ENCODE measurements at regions not wholly inside any gene's neighbourhood (a gene's known extent, or its start where the extent isn't known, plus 50 kb on each side); places are given as distances from the start of the nearest gene placed in this dataset.

DNA sequence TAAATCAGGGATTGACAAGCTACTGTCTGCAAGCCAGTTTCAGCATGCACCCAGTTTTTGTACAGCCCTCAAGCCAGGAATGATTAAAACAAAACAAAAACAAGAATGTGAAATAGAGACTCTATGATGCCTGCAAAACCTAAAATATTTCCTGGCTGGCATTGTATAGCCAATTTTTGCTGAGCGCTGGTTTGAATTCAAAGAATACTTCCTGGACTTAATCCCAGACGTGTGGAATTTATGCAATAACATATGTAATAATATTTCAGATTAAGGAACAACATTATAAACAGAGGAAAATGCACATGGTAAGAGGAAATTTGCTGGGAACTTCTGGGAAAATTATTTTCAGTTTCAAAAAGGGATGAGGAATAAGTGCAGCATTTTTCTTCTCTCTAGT, 148.1 kb upstream of the RPRM start:
- TF ChIP-seq POLR2A (IDR thresholded peaks at IDR 0.05) (no peak), CTCF (IDR thresholded peaks at IDR 0.05) (no peak)
